ENCODE measurements at regions not wholly inside any gene's neighbourhood (a gene's known extent, or its start where the extent isn't known, plus 50 kb on each side); places are given as distances from the start of the nearest gene placed in this dataset.
"Not testable (repeated sequence)": the region's sequence is repeated elsewhere in the genome, so short reads cannot be mapped to it uniquely, and the experiment has no call there.

GRCh38 chr4:81589262-81589661 is 117.6 kb upstream of the RASGEF1B start:
- ChIA-PET POLR2A (no interaction called here), CTCF (interaction anchor here (0.6 kb wide), 1 partner anchor 117 kb away, joined by 3 read pairs; the partner anchor contains the start of gene RASGEF1B)
- peaks cover 36% of the 10 kb centered on the region for H3K4me1 Mint-ChIP-seq
- no peak overlapping the region for H3K4me2 ChIP-seq (replicated peaks; ENCODE audit: low read depth, low read length, poor library complexity, severe bottlenecking)
- no peaks in the 10 kb centered on the region for H3K27me3 ChIP-seq (replicated peaks in 1 of 4; ENCODE audit: control extremely low read depth in 1 of 4, control insufficient read depth in 3 of 4, insufficient read depth in 4 of 4, low read length in 3 of 4)
- H3K4me3 ChIP-seq (ENCODE audit: control extremely low read depth in 1 of 5, extremely low read depth in 1 of 5, insufficient read depth in 1 of 5, low read depth in 2 of 5, low read length in 4 of 5), result no peak overlapping the region
- no peak overlapping the region for H3K27ac ChIP-seq (ENCODE audit: low read length in 2 of 2)
- intact Hi-C loops (cut with micrococcal nuclease), result no loop called here
- H3K9ac ChIP-seq (ENCODE audit: low read length), result no peak overlapping the region
- no peak overlapping the region for H3K27ac Mint-ChIP-seq
- TF ChIP-seq EZH2 (IDR thresholded peaks at IDR 0.05; ENCODE audit: borderline replicate concordance, insufficient read depth, low read depth, low read length, poor library complexity, severe bottlenecking) (no peak), CTCF (IDR thresholded peaks at IDR 0.05) (no peak)
- no peaks in the 10 kb centered on the region for H3K27me3 Mint-ChIP-seq
- H4K20me1 ChIP-seq (ENCODE audit: control insufficient read depth, insufficient read depth, low read length, poor library complexity, severe bottlenecking), result no peaks in the 10 kb centered on the region
- H3K9me3 Mint-ChIP-seq (ENCODE audit: insufficient read depth), result peaks cover 3% of the 10 kb centered on the region
- H3K36me3 ChIP-seq (replicated peaks in 1 of 2; ENCODE audit: control extremely low read depth in 1 of 2, control insufficient read depth in 1 of 2, extremely low read depth in 1 of 2, insufficient read depth in 2 of 2, low read length in 1 of 2), result no peaks in the 10 kb centered on the region
- H2AFZ ChIP-seq (ENCODE audit: insufficient read depth, low read depth, low read length, poor library complexity, severe bottlenecking), result no peak overlapping the region
- DNase-seq (no peak), ATAC-seq (ENCODE audit: low read depth) (no peak)
- no peaks in the 10 kb centered on the region for H3K9me3 ChIP-seq (ENCODE audit: control extremely low read depth in 1 of 3, control insufficient read depth in 2 of 3, insufficient read depth in 1 of 3, low read length in 2 of 3)
- no peaks in the 10 kb centered on the region for H3K79me2 ChIP-seq (ENCODE audit: control insufficient read depth, insufficient read depth, low read length)
- peaks cover 3 to 10% of the 10 kb centered on the region in 2 donors for H3K4me1 ChIP-seq (ENCODE audit: control insufficient read depth in 2 of 2, insufficient read depth in 2 of 2, low read length in 2 of 2)
- WGBS (ENCODE audit: insufficient coverage), result no CpG with 5 or more reads among the region's 1 CpG
- H3K4me3 Mint-ChIP-seq, result no peak overlapping the region

GRCh38 chr4:81586706-81587105 is 115.0 kb upstream of the RASGEF1B start:
- H3K27me3 Mint-ChIP-seq, result no peaks in the 10 kb centered on the region
- no peaks in the 10 kb centered on the region for H3K9me3 Mint-ChIP-seq (ENCODE audit: insufficient read depth)
- WGBS (ENCODE audit: insufficient coverage), result no CpG with 5 or more reads among the region's 3 CpGs
- no peak overlapping the region for H3K4me2 ChIP-seq (replicated peaks; ENCODE audit: low read depth, low read length, poor library complexity, severe bottlenecking)
- H4K20me1 ChIP-seq (ENCODE audit: control insufficient read depth, insufficient read depth, low read length, poor library complexity, severe bottlenecking), result no peaks in the 10 kb centered on the region
- H3K4me1 Mint-ChIP-seq, result peaks cover 24% of the 10 kb centered on the region
- CTCF ChIA-PET, result no interaction called here
- intact Hi-C loops (cut with micrococcal nuclease), result no loop called here
- no peak overlapping the region for H2AFZ ChIP-seq (ENCODE audit: insufficient read depth, low read depth, low read length, poor library complexity, severe bottlenecking)
- ATAC-seq (ENCODE audit: low read depth) (no peak), DNase-seq (no peak)
- no peaks in the 10 kb centered on the region for H3K9me3 ChIP-seq (ENCODE audit: control extremely low read depth in 1 of 3, control insufficient read depth in 2 of 3, insufficient read depth in 1 of 3, low read length in 2 of 3)
- H3K27ac Mint-ChIP-seq, result no peak overlapping the region
- POLR2A ChIA-PET, result no interaction called here
- peaks cover 2 to 5% of the 10 kb centered on the region in 2 donors for H3K4me1 ChIP-seq (ENCODE audit: control insufficient read depth in 2 of 2, insufficient read depth in 2 of 2, low read length in 2 of 2)
- no peaks in the 10 kb centered on the region for H3K79me2 ChIP-seq (ENCODE audit: control insufficient read depth, insufficient read depth, low read length)
- no peak overlapping the region for H3K4me3 ChIP-seq (ENCODE audit: control extremely low read depth in 1 of 5, extremely low read depth in 1 of 5, insufficient read depth in 1 of 5, low read depth in 2 of 5, low read length in 4 of 5)
- H3K27ac ChIP-seq (ENCODE audit: low read length in 2 of 2), result no peak overlapping the region
- no peak overlapping the region for H3K9ac ChIP-seq (ENCODE audit: low read length)
- H3K27me3 ChIP-seq (replicated peaks in 1 of 4; ENCODE audit: control extremely low read depth in 1 of 4, control insufficient read depth in 3 of 4, insufficient read depth in 4 of 4, low read length in 3 of 4), result no peaks in the 10 kb centered on the region
- H3K4me3 Mint-ChIP-seq, result no peak overlapping the region
- H3K36me3 ChIP-seq (replicated peaks in 1 of 2; ENCODE audit: control extremely low read depth in 1 of 2, control insufficient read depth in 1 of 2, extremely low read depth in 1 of 2, insufficient read depth in 2 of 2, low read length in 1 of 2), result no peaks in the 10 kb centered on the region
- TF ChIP-seq CTCF (IDR thresholded peaks at IDR 0.05), result no peak
- TF ChIP-seq EZH2 (IDR thresholded peaks at IDR 0.05; ENCODE audit: borderline replicate concordance, insufficient read depth, low read depth, low read length, poor library complexity, severe bottlenecking), result no peak

GRCh38 chr4:81580994-81581374 is 109.3 kb upstream of the RASGEF1B start:
- H3K4me2 ChIP-seq (replicated peaks; ENCODE audit: low read depth, low read length, poor library complexity, severe bottlenecking); H3K27ac ChIP-seq (ENCODE audit: low read length in 2 of 2); CTCF ChIA-PET; H3K4me3 Mint-ChIP-seq; H2AFZ ChIP-seq (ENCODE audit: insufficient read depth, low read depth, low read length, poor library complexity, severe bottlenecking); H3K27me3 Mint-ChIP-seq; H3K27ac Mint-ChIP-seq; ATAC-seq (ENCODE audit: low read depth); H3K9ac ChIP-seq (ENCODE audit: low read length); intact Hi-C loops (cut with micrococcal nuclease); H3K9me3 Mint-ChIP-seq (ENCODE audit: insufficient read depth); H3K4me1 Mint-ChIP-seq; DNase-seq; POLR2A ChIA-PET; H3K36me3 ChIP-seq (replicated peaks in 1 of 2; ENCODE audit: control extremely low read depth in 1 of 2, control insufficient read depth in 1 of 2, extremely low read depth in 1 of 2, insufficient read depth in 2 of 2, low read length in 1 of 2); H3K27me3 ChIP-seq (replicated peaks in 1 of 4; ENCODE audit: control extremely low read depth in 1 of 4, control insufficient read depth in 3 of 4, insufficient read depth in 4 of 4, low read length in 3 of 4); H3K79me2 ChIP-seq (ENCODE audit: control insufficient read depth, insufficient read depth, low read length); H3K4me3 ChIP-seq (ENCODE audit: control extremely low read depth in 1 of 5, extremely low read depth in 1 of 5, insufficient read depth in 1 of 5, low read depth in 2 of 5, low read length in 4 of 5); H3K4me1 ChIP-seq (ENCODE audit: control insufficient read depth in 2 of 2, insufficient read depth in 2 of 2, low read length in 2 of 2); H4K20me1 ChIP-seq (ENCODE audit: control insufficient read depth, insufficient read depth, low read length, poor library complexity, severe bottlenecking): not testable (repeated sequence)
- H3K9me3 ChIP-seq (ENCODE audit: control extremely low read depth in 1 of 3, control insufficient read depth in 2 of 3, insufficient read depth in 1 of 3, low read length in 2 of 3), result peaks cover 0 to 12% (median 0%) of the 10 kb centered on the region in 3 donors
- WGBS (ENCODE audit: insufficient coverage), result 100% methylated on average over 3 of the region's 3 CpGs
